H1 (cell line): ENCODE measurements at regions not wholly inside any gene's neighbourhood (a gene's known extent, or its start where the extent isn't known, plus 50 kb on each side); places are given as distances from the start of the nearest gene placed in this dataset.

Experiments used
- CTCF ChIA-PET: fragments of 300-600 bp; sonication (Branson Sonifier 250); formaldehyde crosslinking; loops from one replicate; lab custom pipeline; 2021; ENCODE audit not compliant: partially characterized antibody; lab: Charles Lee
- POLR2A ChIA-PET: fragments of 300-600 bp; sonication (Branson Sonifier 250); formaldehyde crosslinking; loops from one replicate; lab custom pipeline; 2021; ENCODE audit warnings: inconsistent platforms; ENCODE audit not compliant: partially characterized antibody; lab: Charles Lee
- DNase-seq, 2 experiments: peaks; one replicate each; pipeline versions ENCODE4 v3.0.0 to v3.0.0-alpha.2; 2010 to 2022; ENCODE audit warnings: low spot score in 2 of 2, low read depth in 1 of 2, mixed read lengths in 1 of 2
- FAIRE-seq: peaks from 2 replicates; lab custom pipeline; 2011; peaks lifted over from hg19 to GRCh38; lab: Jason Lieb, UNC
- H2AFZ ChIP-seq: 2 replicates; pipeline ENCODE4 v1.8.1; 2012; ENCODE audit warnings: low read length, inconsistent platforms
- H2AK5ac ChIP-seq: 2 replicates; pipeline ENCODE4 v1.6.1; 2013; ENCODE audit warnings: low read depth, low read length
- H2BK120ac ChIP-seq: replicated peaks from 2 replicates; pipeline ENCODE3; 2013; ENCODE audit warnings: low read depth, low read length, inconsistent platforms
- H2BK12ac ChIP-seq: 2 replicates; pipeline ENCODE4 v1.6.1; 2013; ENCODE audit warnings: low read depth, low read length
- H2BK15ac ChIP-seq: 2 replicates; pipeline ENCODE4 v1.6.1; 2013; ENCODE audit warnings: low read length
- H2BK20ac ChIP-seq: 2 replicates; pipeline ENCODE4 v1.6.1; 2013; ENCODE audit warnings: low read length
- H2BK5ac ChIP-seq: 2 replicates; pipeline ENCODE4 v1.6.1; 2013; ENCODE audit warnings: low read depth, low read length
- H3K14ac ChIP-seq: 2 replicates; pipeline ENCODE4 v1.6.1; 2013; ENCODE audit warnings: inconsistent platforms; ENCODE audit not compliant: insufficient read length
- H3K18ac ChIP-seq: 2 replicates; pipeline ENCODE4 v1.6.1; 2013; ENCODE audit warnings: low read length; ENCODE audit errors: extremely low read depth
- H3K23ac ChIP-seq: 2 replicates; pipeline ENCODE4 v1.6.1; 2013; ENCODE audit warnings: inconsistent platforms; ENCODE audit not compliant: insufficient read length
- H3K23me2 ChIP-seq: 2 replicates; pipeline ENCODE4 v1.6.1; 2013; ENCODE audit warnings: low read depth, low read length
- H3K27ac ChIP-seq: 2 replicates; pipeline ENCODE4 v1.6.1; 2011; ENCODE audit warnings: low read depth, low read length, inconsistent platforms
- H3K27me3 ChIP-seq, 4 experiments: replicated peaks in 1 of 4; 1 replicate in 1 of 4; 2 replicates in 3 of 4; pipeline versions ENCODE4 v1.6.1 to v1.8.1; 2011 to 2013; ENCODE audit warnings: low read length in 3 of 4, mild to moderate bottlenecking in 3 of 4, inconsistent platforms in 2 of 4, mixed read lengths in 2 of 4, moderate library complexity in 1 of 4; ENCODE audit not compliant: control insufficient read depth in 3 of 4, insufficient read depth in 3 of 4; ENCODE audit errors: extremely low read depth in 1 of 4
- H3K36me3 ChIP-seq, 4 experiments: 2 replicates each; pipeline versions ENCODE4 v1.6.1 to v1.8.1; 2011 to 2013; ENCODE audit warnings: mild to moderate bottlenecking in 4 of 4, low read length in 3 of 4, moderate library complexity in 2 of 4, control low read depth in 1 of 4, inconsistent platforms in 1 of 4; ENCODE audit not compliant: insufficient read depth in 4 of 4, control insufficient read depth in 2 of 4
- H3K4ac ChIP-seq: replicated peaks from 2 replicates; pipeline ENCODE3; 2013; ENCODE audit warnings: low read length, low read depth, mixed read lengths, inconsistent platforms; ENCODE audit not compliant: insufficient read length
- H3K4me1 ChIP-seq, 4 experiments: replicated peaks in 1 of 4; 1 replicate in 1 of 4; 2 replicates in 3 of 4; pipeline versions ENCODE4 v1.6.1 to v1.8.1; 2011 to 2013; ENCODE audit warnings: low read length in 3 of 4, inconsistent platforms in 2 of 4, mixed read lengths in 1 of 4; ENCODE audit not compliant: insufficient read depth in 4 of 4, control insufficient read depth in 3 of 4
- H3K4me2 ChIP-seq, 2 experiments: 2 replicates each; pipeline versions ENCODE4 v1.6.1 to v1.8.1; 2011 to 2013; ENCODE audit warnings: low read depth in 2 of 2, low read length in 2 of 2, control low read depth in 1 of 2, inconsistent platforms in 1 of 2, mild to moderate bottlenecking in 1 of 2; ENCODE audit not compliant: insufficient read depth in 1 of 2
- H3K4me3 ChIP-seq, 4 experiments: fragments of 200-600, 300-600 bp in 1 of 4; sonication (generic), shearing (Covaris generic), sonication (Bioruptor Twin) in 1 of 4; 2 replicates each; pipeline versions ENCODE4 v1.5.1 to v1.8.1; 2011 to 2016; ENCODE audit warnings: low read length in 4 of 4, low read depth in 3 of 4, control low read depth in 2 of 4, inconsistent platforms in 2 of 4, mild to moderate bottlenecking in 2 of 4, mixed read lengths in 1 of 4, moderate library complexity in 1 of 4; ENCODE audit not compliant: insufficient read depth in 2 of 4; ENCODE audit errors: extremely low read depth in 1 of 4
- H3K56ac ChIP-seq: replicated peaks from 2 replicates; pipeline ENCODE3; 2013; ENCODE audit warnings: low read depth, mild to moderate bottlenecking, mixed read lengths, low read length, inconsistent platforms; ENCODE audit not compliant: insufficient read length
- H3K79me1 ChIP-seq: 2 replicates; pipeline ENCODE4 v1.6.1; 2013; ENCODE audit warnings: low read depth, low read length, control low read depth
- H3K79me2 ChIP-seq, 2 experiments: 2 replicates each; pipeline versions ENCODE4 v1.6.1 to v1.8.1; 2012 to 2013; ENCODE audit warnings: low read length in 2 of 2, mild to moderate bottlenecking in 2 of 2, inconsistent platforms in 1 of 2; ENCODE audit not compliant: insufficient read depth in 2 of 2, control insufficient read depth in 1 of 2
- H3K9ac ChIP-seq, 4 experiments: replicated peaks in 1 of 4; 1 replicate in 1 of 4; 2 replicates in 3 of 4; pipeline versions ENCODE4 v1.6.1 to v1.8.1; 2011 to 2013; ENCODE audit warnings: low read depth in 3 of 4, low read length in 3 of 4, control low read depth in 2 of 4, mild to moderate bottlenecking in 2 of 4, moderate library complexity in 2 of 4, inconsistent platforms in 1 of 4; ENCODE audit errors: extremely low read depth in 1 of 4
- H3K9me3 ChIP-seq, 2 experiments: 2 replicates each; pipeline versions ENCODE4 v1.6.1 to v1.8.1; 2012 to 2013; ENCODE audit warnings: mild to moderate bottlenecking in 2 of 2, moderate library complexity in 2 of 2, control low read depth in 1 of 2, inconsistent platforms in 1 of 2, low read depth in 1 of 2, low read length in 1 of 2, mixed read lengths in 1 of 2; ENCODE audit not compliant: insufficient read depth in 2 of 2
- H4K20me1 ChIP-seq, 2 experiments: replicated peaks in 1 of 2; 2 replicates each; pipeline versions ENCODE3 to v1.8.1; 2011 to 2013; ENCODE audit warnings: inconsistent platforms in 2 of 2, low read length in 2 of 2, mild to moderate bottlenecking in 1 of 2; ENCODE audit not compliant: insufficient read depth in 2 of 2, control insufficient read depth in 1 of 2
- H4K5ac ChIP-seq: 2 replicates; pipeline ENCODE4 v1.6.1; 2013; ENCODE audit warnings: low read length, low read depth, mixed read lengths, inconsistent platforms; ENCODE audit not compliant: insufficient read length
- H4K8ac ChIP-seq: 2 replicates; pipeline ENCODE4 v1.8.0; 2013; ENCODE audit warnings: mild to moderate bottlenecking, moderate library complexity, low read length, inconsistent platforms; ENCODE audit not compliant: insufficient read depth; ENCODE audit errors: extremely low read depth
- H4K91ac ChIP-seq: replicated peaks from 2 replicates; pipeline ENCODE3; 2013; ENCODE audit warnings: low read length, mixed read lengths, inconsistent platforms; ENCODE audit not compliant: insufficient read length
- E2F6 ChIP-seq: IDR thresholded peaks from 2 replicates; pipeline ENCODE4 v1.6.1; 2012; ENCODE audit warnings: inconsistent platforms
- SIRT6 ChIP-seq: IDR thresholded peaks from one replicate; pipeline ENCODE4 v1.7.1; 2012; ENCODE audit warnings: low read length, inconsistent platforms
- SUZ12 ChIP-seq: fragments of 200-600 bp; sonication (generic); IDR thresholded peaks from 2 replicates; pipeline ENCODE4 v1.6.1; 2012; ENCODE audit warnings: mild to moderate bottlenecking, inconsistent platforms, low read length, moderate library complexity, mixed read lengths
- WGBS, 2 experiments: shearing (Covaris generic) in 1 of 2; methylation state at CpG; one replicate each; pipeline versions ENCODE4 v1.1.6 to v1.1.7; 2013 to 2015; ENCODE audit warnings: low lambda C conversion rate in 2 of 2, mixed read lengths in 2 of 2, inconsistent platforms in 1 of 2, low coverage in 1 of 2, missing lambda C conversion rate in 1 of 2; ENCODE audit not compliant: insufficient replicate concordance in 2 of 2, insufficient coverage in 1 of 2, insufficient read length in 1 of 2; ENCODE audit errors: extremely low coverage in 1 of 2, missing lambda C conversion rate in 1 of 2; 5-methylcytosine and 5-hydroxymethylcytosine counted together

- H3K4me2 ChIP-seq = no peak overlapping the region
These were observed 85.9 kb downstream of the TYW3 start for GRCh38 chr1:74818661-74819456.

More at GRCh38 chr1:74818661-74819456, 85.9 kb downstream of the TYW3 start:
- H4K5ac ChIP-seq = no peak overlapping the region
- 85% methylated on average over 6 of the region's 6 CpGs; no CpG with 5 or more reads in 1 of the 2 experiments for WGBS, 2 experiments
- CTCF ChIA-PET = no interaction called here
- no peaks in the 10 kb centered on the region; a peak in 1 of 7 replicates for H3K27me3 ChIP-seq
- H3K27ac ChIP-seq = no peak overlapping the region
- no peak overlapping the region for H2BK12ac ChIP-seq
- H3K9me3 ChIP-seq = no peaks in the 10 kb centered on the region
- no peak overlapping the region for H3K18ac ChIP-seq
- H2AK5ac ChIP-seq = no peak overlapping the region
- H3K4me1 ChIP-seq = no peaks in the 10 kb centered on the region
- H3K4me3 ChIP-seq = no peak overlapping the region
- no peak overlapping the region for H3K56ac ChIP-seq
- DNase-seq (no peak), FAIRE-seq (no peak)
- H2BK20ac ChIP-seq = no peak overlapping the region
- no peak overlapping the region for H2AFZ ChIP-seq
- TF ChIP-seq SIRT6 (no peak), E2F6 (no peak), SUZ12 (no peak)
- no peaks in the 10 kb centered on the region for H4K20me1 ChIP-seq
- no peak overlapping the region for H3K9ac ChIP-seq
- no peak overlapping the region for H2BK120ac ChIP-seq
- no peak overlapping the region for H3K23ac ChIP-seq
- no peak overlapping the region for H2BK5ac ChIP-seq
- H3K79me1 ChIP-seq = no peaks in the 10 kb centered on the region
- POLR2A ChIA-PET = no interaction called here
- H4K91ac ChIP-seq = no peak overlapping the region
- H3K14ac ChIP-seq = no peak overlapping the region
- no peaks in the 10 kb centered on the region for H3K36me3 ChIP-seq
- no peaks in the 10 kb centered on the region for H3K23me2 ChIP-seq
- H3K4ac ChIP-seq = no peak overlapping the region
- H4K8ac ChIP-seq = no peak overlapping the region
- H3K79me2 ChIP-seq = no peaks in the 10 kb centered on the region
- no peak overlapping the region for H2BK15ac ChIP-seq
